ENCODE measurements at regions not wholly inside any gene's neighbourhood (a gene's known extent, or its start where the extent isn't known, plus 50 kb on each side); places are given as distances from the start of the nearest gene placed in this dataset.

GRCh38 chr4:77349364-77349763 is 192.4 kb downstream of the CCNG2 start:
- TF ChIP-seq CEBPB (IDR thresholded peaks at IDR 0.05) (no peak), USF1 (IDR thresholded peaks at IDR 0.05) (no peak), NFIC (IDR thresholded peaks at IDR 0.05) (no peak), RAD21 (IDR thresholded peaks at IDR 0.05; ENCODE audit: low read depth) (no peak), EGR1 (IDR thresholded peaks at IDR 0.05) (no peak), TEAD4 (IDR thresholded peaks at IDR 0.05) (no peak)

GRCh38 chr4:77349796-77350195 is 192.8 kb downstream of the CCNG2 start:
- no peak for TF ChIP-seq REST (IDR thresholded peaks at IDR 0.05; ENCODE audit: low read depth)
- no peak for TF ChIP-seq TCF12 (IDR thresholded peaks at IDR 0.05; ENCODE audit: low read depth)
- no peak for TF ChIP-seq USF1 (IDR thresholded peaks at IDR 0.05)
- no peak for TF ChIP-seq ZBTB7A (IDR thresholded peaks at IDR 0.05; ENCODE audit: low read depth)
- TF ChIP-seq CREB1 (IDR thresholded peaks at IDR 0.05; ENCODE audit: low read depth): no peak
- no peak for TF ChIP-seq FOXM1 (IDR thresholded peaks at IDR 0.05; ENCODE audit: borderline replicate concordance, low read depth)
- TF ChIP-seq EP300 (IDR thresholded peaks at IDR 0.05; ENCODE audit: borderline replicate concordance): no peak
- no peak for TF ChIP-seq CEBPB (IDR thresholded peaks at IDR 0.05)
- TF ChIP-seq TAF1 (IDR thresholded peaks at IDR 0.05; ENCODE audit: low read depth): no peak
- TF ChIP-seq TEAD4 (IDR thresholded peaks at IDR 0.05): no peak
- TF ChIP-seq, protein P1, sequence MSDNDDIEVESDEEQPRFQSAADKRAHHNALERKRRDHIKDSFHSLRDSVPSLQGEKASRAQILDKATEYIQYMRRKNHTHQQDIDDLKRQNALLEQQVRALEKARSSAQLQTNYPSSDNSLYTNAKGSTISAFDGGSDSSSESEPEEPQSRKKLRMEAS (IDR thresholded peaks at IDR 0.05): no peak
- no peak for TF ChIP-seq RAD21 (IDR thresholded peaks at IDR 0.05; ENCODE audit: low read depth)
- TF ChIP-seq EGR1 (IDR thresholded peaks at IDR 0.05): no peak
- TF ChIP-seq YY1 (IDR thresholded peaks at IDR 0.05; ENCODE audit: low read depth): no peak
- no peak for TF ChIP-seq NFIC (IDR thresholded peaks at IDR 0.05)

- no peak for TF ChIP-seq TAF1 (IDR thresholded peaks at IDR 0.05; ENCODE audit: low read depth)
- no peak for TF ChIP-seq EGR1 (IDR thresholded peaks at IDR 0.05)
Measured at GRCh38 chr4:77352192-77352591, 195.2 kb downstream of the CCNG2 start.

DNA sequence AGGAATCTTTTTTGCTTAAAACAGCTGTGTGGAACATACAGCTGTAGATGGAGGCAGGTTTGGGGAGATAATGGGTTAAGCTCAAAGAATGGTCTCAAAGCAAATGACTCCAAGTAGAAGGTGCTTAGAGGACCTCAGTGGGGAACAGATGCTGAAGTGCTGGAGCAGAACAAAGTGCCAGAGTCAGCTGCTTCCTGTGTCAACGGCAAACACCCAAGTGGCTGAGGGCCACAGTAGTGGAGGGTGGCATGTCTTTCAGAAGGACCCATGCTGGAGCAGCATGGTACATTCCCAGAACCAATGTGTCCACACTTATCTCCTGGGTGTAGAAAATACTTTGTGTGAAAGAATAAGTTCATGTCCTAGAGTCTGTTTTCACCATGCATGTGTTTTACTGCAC is 197.5 kb downstream of the CCNG2 start:
- no peak for TF ChIP-seq RAD21 (IDR thresholded peaks at IDR 0.05; ENCODE audit: low read depth)
- no peak for TF ChIP-seq CREB1 (IDR thresholded peaks at IDR 0.05; ENCODE audit: low read depth)
- no peak for TF ChIP-seq REST (IDR thresholded peaks at IDR 0.05; ENCODE audit: low read depth)
- no peak for TF ChIP-seq USF1 (IDR thresholded peaks at IDR 0.05)
- no peak for TF ChIP-seq TAF1 (IDR thresholded peaks at IDR 0.05; ENCODE audit: low read depth)
- TF ChIP-seq EGR1 (IDR thresholded peaks at IDR 0.05): no peak
- TF ChIP-seq, protein P1 (IDR thresholded peaks at IDR 0.05): no peak
- TF ChIP-seq NFIC (IDR thresholded peaks at IDR 0.05): no peak
- no peak for TF ChIP-seq EP300 (IDR thresholded peaks at IDR 0.05; ENCODE audit: borderline replicate concordance)
- TF ChIP-seq YY1 (IDR thresholded peaks at IDR 0.05; ENCODE audit: low read depth): no peak
- no peak for TF ChIP-seq TEAD4 (IDR thresholded peaks at IDR 0.05)

DNA sequence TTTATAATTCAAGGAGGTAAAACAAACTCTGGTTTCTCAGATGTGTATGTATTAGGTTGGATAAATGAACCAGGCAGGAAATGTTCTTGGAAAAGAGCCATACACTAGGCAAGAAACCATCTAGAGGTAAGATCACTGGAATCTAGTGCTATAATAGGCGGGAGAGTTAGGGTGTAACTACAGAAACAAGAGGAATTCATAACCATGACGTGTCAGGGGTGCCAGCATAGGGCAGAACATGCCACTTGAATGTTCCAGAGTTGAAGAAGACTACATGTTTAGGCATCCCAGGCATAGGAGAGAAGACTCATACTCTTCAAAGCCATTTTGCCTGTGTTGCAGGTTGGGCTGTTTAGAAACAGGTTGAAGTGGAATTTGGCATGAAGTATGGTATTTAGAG is 198.7 kb downstream of the CCNG2 start:
- TF ChIP-seq TCF12 (IDR thresholded peaks at IDR 0.05; ENCODE audit: low read depth) (no peak), USF1 (IDR thresholded peaks at IDR 0.05) (no peak), CEBPB (IDR thresholded peaks at IDR 0.05) (no peak), EP300 (IDR thresholded peaks at IDR 0.05; ENCODE audit: borderline replicate concordance) (no peak), ZBTB7A (IDR thresholded peaks at IDR 0.05; ENCODE audit: low read depth) (no peak), EGR1 (IDR thresholded peaks at IDR 0.05) (no peak), RAD21 (IDR thresholded peaks at IDR 0.05; ENCODE audit: low read depth) (no peak), CREB1 (IDR thresholded peaks at IDR 0.05; ENCODE audit: low read depth) (no peak), FOXM1 (IDR thresholded peaks at IDR 0.05; ENCODE audit: borderline replicate concordance, low read depth) (no peak), TAF1 (IDR thresholded peaks at IDR 0.05; ENCODE audit: low read depth) (no peak), YY1 (IDR thresholded peaks at IDR 0.05; ENCODE audit: low read depth) (no peak), REST (IDR thresholded peaks at IDR 0.05; ENCODE audit: low read depth) (no peak), TEAD4 (IDR thresholded peaks at IDR 0.05) (no peak), NFIC (IDR thresholded peaks at IDR 0.05) (no peak)
- TF ChIP-seq, protein P1 (IDR thresholded peaks at IDR 0.05): no peak
